Esophagus muscularis mucosa (tissue), 4 donors: ENCODE measurements at regions not wholly inside any gene's neighbourhood (a gene's known extent, or its start where the extent isn't known, plus 50 kb on each side); places are given as distances from the start of the nearest gene placed in this dataset.

Experiments
- DNase-seq: peaks from one replicate; pipeline ENCODE4 v3.0.0-alpha.2; 2017; ENCODE audit errors: extremely low spot score
- H3K27ac ChIP-seq, 4 donors: fragments of 200-600 bp; sonication (generic); replicated peaks in 1 of 4; 1 replicate in 3 of 4; 2 replicates in 1 of 4; pipeline ENCODE4 v1.5.1; 2016 to 2019; ENCODE audit warnings: mild to moderate bottlenecking in 1 of 4
- H3K27me3 ChIP-seq, 4 donors: fragments of 200-600 bp; sonication (generic); one replicate each; pipeline versions ENCODE4 v1.5.1 to v1.6.0; 2016 to 2019
- H3K36me3 ChIP-seq, 4 donors: fragments of 200-600 bp; sonication (generic); one replicate each; pipeline ENCODE4 v1.5.1; 2016 to 2019
- H3K4me1 ChIP-seq, 4 donors: fragments of 200-600 bp; sonication (generic); one replicate each; pipeline ENCODE4 v1.5.1; 2016 to 2019
- H3K4me3 ChIP-seq, 4 donors: fragments of 200-600 bp; sonication (generic); 1 replicate in 2 of 4; 2 replicates in 2 of 4; pipeline ENCODE4 v1.5.1; 2016 to 2019; ENCODE audit warnings: mild to moderate bottlenecking in 4 of 4, moderate library complexity in 1 of 4
- H3K9me3 ChIP-seq, 4 donors: fragments of 200-600 bp; sonication (generic); 1 replicate in 3 of 4; 2 replicates in 1 of 4; pipeline ENCODE4 v1.5.1; 2016 to 2019
- CTCF ChIP-seq, 3 experiments: fragments of 200-600 bp in 2 of 3; fragments of 450-650 bp in 1 of 3; sonication (generic) in 2 of 3; IDR thresholded peaks; one replicate each; pipeline ENCODE4 v1.5.1; 2017 to 2019; ENCODE audit warnings: antibody characterized with exemption in 3 of 3, mild to moderate bottlenecking in 2 of 3, moderate library complexity in 1 of 3
- EP300 ChIP-seq: sonication (generic); formaldehyde crosslinking; IDR thresholded peaks from one replicate; pipeline ENCODE4 v1.6.1; 2017; ENCODE audit warnings: antibody characterized with exemption
- POLR2A ChIP-seq: fragments of 450-650 bp; IDR thresholded peaks from one replicate; pipeline ENCODE4 v1.6.1; 2017; ENCODE audit warnings: antibody characterized with exemption, moderate library complexity, mild to moderate bottlenecking, low read depth
- POLR2AphosphoS5 ChIP-seq, 2 donors: sonication (generic); formaldehyde crosslinking; IDR thresholded peaks; one replicate each; pipeline ENCODE4 v1.6.1; 2017; ENCODE audit warnings: antibody characterized with exemption in 2 of 2
- WGBS: methylation state at CpG from one replicate; pipeline ENCODE4 v1.1.5; 2018; 5-methylcytosine and 5-hydroxymethylcytosine counted together
- intact Hi-C: fragments of 100-400 bp; cut with DNase I; formaldehyde crosslinking; loops from one replicate; pipeline ENCODE4 v1.15.1; 2023

- H3K36me3 ChIP-seq, result no peaks in the 10 kb centered on the region
- no peak overlapping the region for H3K4me3 ChIP-seq
- H3K9me3 ChIP-seq, result peaks cover 0 to 6% (median 0%) of the 10 kb centered on the region in 4 donors
- no peaks in the 10 kb centered on the region for H3K27me3 ChIP-seq
- TF ChIP-seq CTCF (IDR thresholded peaks at IDR 0.05) (no peak), POLR2A (no peak), EP300 (no peak), POLR2AphosphoS5 (IDR thresholded peaks at IDR 0.05) (no peak)
- no peaks in the 10 kb centered on the region for H3K4me1 ChIP-seq
- no peak overlapping the region for H3K27ac ChIP-seq
- intact Hi-C loops, result no loop called here
- 82% methylated on average over 15 of the region's 15 CpGs for WGBS
- DNase-seq, result no peak
These were observed 745.8 kb upstream of the AMOT start for GRCh38 chrX:113586281-113586898.

GRCh38 chrX:113580486-113580885, 739.9 kb upstream of the AMOT start:
- Histone ChIP-seq H3K36me3 (no peaks in the 10 kb centered on the region), H3K4me3 (no peak overlapping the region), H3K4me1 (no peaks in the 10 kb centered on the region), H3K27ac (no peak overlapping the region), H3K9me3 (peaks cover 0 to 20% (median 0%) of the 10 kb centered on the region in 4 donors), H3K27me3 (no peaks in the 10 kb centered on the region)
- DNase-seq, result no peak
- TF ChIP-seq CTCF (IDR thresholded peaks at IDR 0.05) (no peak), POLR2A (no peak), POLR2AphosphoS5 (IDR thresholded peaks at IDR 0.05) (no peak), EP300 (no peak)
- WGBS, result 90% methylated on average over 2 of the region's 2 CpGs
- intact Hi-C loops, result no loop called here

- Histone ChIP-seq H3K9me3 (no peaks in the 10 kb centered on the region), H3K4me3 (no peak overlapping the region), H3K4me1 (no peaks in the 10 kb centered on the region), H3K27ac (no peak overlapping the region), H3K27me3 (no peaks in the 10 kb centered on the region), H3K36me3 (no peaks in the 10 kb centered on the region)
- DNase-seq, result no peak
- intact Hi-C loops, result no loop called here
- 55% methylated on average over 1 of the region's 1 CpG for WGBS
- TF ChIP-seq POLR2A (no peak), CTCF (IDR thresholded peaks at IDR 0.05) (no peak), EP300 (no peak), POLR2AphosphoS5 (IDR thresholded peaks at IDR 0.05) (no peak)
These were observed 717.9 kb upstream of the AMOT start for GRCh38 chrX:113558576-113558975.

- Histone ChIP-seq H3K27ac (no peak overlapping the region), H3K4me3 (no peak overlapping the region), H3K4me1 (no peaks in the 10 kb centered on the region), H3K9me3 (no peaks in the 10 kb centered on the region), H3K36me3 (no peaks in the 10 kb centered on the region), H3K27me3 (no peaks in the 10 kb centered on the region)
- no peak for DNase-seq
- TF ChIP-seq POLR2AphosphoS5 (IDR thresholded peaks at IDR 0.05) (no peak), CTCF (IDR thresholded peaks at IDR 0.05) (no peak), POLR2A (no peak), EP300 (no peak)
- intact Hi-C loops, result no loop called here
- 67% methylated on average over 1 of the region's 1 CpG for WGBS
These were observed 711.3 kb upstream of the AMOT start for GRCh38 chrX:113551919-113552318.
